A549 (cell line): ENCODE measurements at regions not wholly inside any gene's neighbourhood (a gene's known extent, or its start where the extent isn't known, plus 50 kb on each side); places are given as distances from the start of the nearest gene placed in this dataset.

Source experiments
- ATAC-seq, 2 experiments: fragments of 200-7000 bp in 1 of 2; fragments of >200 bp in 1 of 2; cut with Nextera tagmentation in 1 of 2; cut with Tn5 transposase in 1 of 2; 3 replicates each; pipeline versions ENCODE4 v1.8.0 to v1.9.1; 2018 to 2020; ENCODE audit warnings: mild to moderate bottlenecking in 1 of 2, moderate library complexity in 1 of 2
- CTCF ChIA-PET: fragments of 300-600 bp; sonication (Branson Sonifier 250); formaldehyde crosslinking; extraction: SDS; loops from one replicate; lab custom pipeline; 2021; ENCODE audit warnings: antibody characterized with exemption, inconsistent platforms; lab: Yijun Ruan, JAX
- POLR2A ChIA-PET: fragments of 350-600 bp; formaldehyde crosslinking; extraction: SDS; loops from one replicate; lab custom pipeline; 2021; ENCODE audit warnings: antibody characterized with exemption, inconsistent platforms; lab: Yijun Ruan, JAX
- DNase-seq, 2 experiments: peaks; one replicate each; pipeline versions ENCODE4 v3.0.0 to v3.0.0-alpha.2; 2011 to 2016; ENCODE audit warnings: low read depth in 1 of 2, low spot score in 1 of 2
- FAIRE-seq: peaks from 2 replicates; lab custom pipeline; 2011; peaks lifted over from hg19 to GRCh38; lab: Jason Lieb, UNC
- H3K27ac ChIP-seq, 2 experiments: fragments of >200 bp; sonication (Bioruptor Twin); formaldehyde crosslinking; 3 replicates each; pipeline ENCODE4 v1.5.1; 2016 to 2017
- H3K4me1 ChIP-seq: fragments of >200 bp; sonication (Bioruptor Twin); formaldehyde crosslinking; 3 replicates; pipeline ENCODE4 v1.6.1; 2016
- H3K4me2 ChIP-seq: fragments of >200 bp; sonication (Bioruptor Twin); formaldehyde crosslinking; 3 replicates; pipeline ENCODE4 v1.6.1; 2016
- H3K4me3 ChIP-seq: fragments of >200 bp; sonication (Bioruptor Twin); formaldehyde crosslinking; 3 replicates; pipeline ENCODE4 v1.5.1; 2016
- H3K9me3 ChIP-seq: fragments of >200 bp; sonication (Bioruptor Twin); formaldehyde crosslinking; 3 replicates; pipeline ENCODE4 v1.6.1; 2016
- ATOH8 ChIP-seq: fragments of 250-450 bp; sonication (Bioruptor Pico); IDR thresholded peaks from 2 replicates; pipeline ENCODE4 v1.5.0; 2020; ENCODE audit warnings: low read depth, mild to moderate bottlenecking, moderate library complexity
- CHD2 ChIP-seq: fragments of 150-350 bp; IDR thresholded peaks from 2 replicates; pipeline ENCODE4 v1.6.1; 2014; ENCODE audit warnings: low read length; ENCODE audit not compliant: partially characterized antibody
- CTCF ChIP-seq: fragments of >200 bp; sonication (Bioruptor Twin); formaldehyde crosslinking; IDR thresholded peaks from 3 replicates; pipeline ENCODE4 v1.5.1; 2016
- E2F6 ChIP-seq: IDR thresholded peaks from 2 replicates; pipeline ENCODE4 v1.6.1; 2012; ENCODE audit warnings: low read depth, borderline replicate concordance
- EHMT2 ChIP-seq: fragments of 200-600 bp; sonication (generic); IDR thresholded peaks from 2 replicates; pipeline ENCODE4 v1.6.1; 2016; ENCODE audit warnings: antibody characterized with exemption, low read depth, mild to moderate bottlenecking, moderate library complexity
- EP300 ChIP-seq, 2 experiments: fragments of >200 bp; sonication (Bioruptor Twin); formaldehyde crosslinking; IDR thresholded peaks; 2 replicates in 1 of 2; 3 replicates in 1 of 2; pipeline ENCODE4 v1.6.1; 2016 to 2017
- ESRRA ChIP-seq: fragments of 150-350 bp; IDR thresholded peaks from 2 replicates; pipeline ENCODE4 v1.6.1; 2014; ENCODE audit warnings: mild to moderate bottlenecking, low read length, borderline replicate concordance
- FOSB ChIP-seq: fragments of 250-450 bp; sonication (Bioruptor Pico); IDR thresholded peaks from 2 replicates; pipeline ENCODE4 v1.5.0; 2020; ENCODE audit warnings: mild to moderate bottlenecking, moderate library complexity
- HES2 ChIP-seq: fragments of >200 bp; sonication (Bioruptor Twin); formaldehyde crosslinking; IDR thresholded peaks from 2 replicates; pipeline ENCODE4 v1.6.1; 2016
- HMGXB4 ChIP-seq: fragments of 250-450 bp; sonication (Bioruptor Pico); IDR thresholded peaks from 2 replicates; pipeline ENCODE4 v1.5.0; 2021; ENCODE audit warnings: mild to moderate bottlenecking, moderate library complexity, borderline replicate concordance
- HOXB13 ChIP-seq: fragments of 250-450 bp; sonication (Bioruptor Pico); IDR thresholded peaks from 2 replicates; pipeline ENCODE4 v1.5.0; 2020; ENCODE audit warnings: low read depth, mild to moderate bottlenecking, moderate library complexity
- KDM1A ChIP-seq: fragments of 200-600 bp; sonication (generic); IDR thresholded peaks from 2 replicates; pipeline ENCODE4 v1.6.1; 2016; ENCODE audit warnings: low read depth, mild to moderate bottlenecking
- MAX ChIP-seq: IDR thresholded peaks from 2 replicates; pipeline ENCODE4 v1.6.1; 2012
- NFE2L2 ChIP-seq: fragments of 150-350 bp; conservative IDR thresholded peaks from 2 replicates; pipeline ENCODE4 v1.6.1; 2014; ENCODE audit warnings: low read length
- NR3C1 ChIP-seq: fragments of >200 bp; sonication (Bioruptor Twin); formaldehyde crosslinking; IDR thresholded peaks from 3 replicates; pipeline ENCODE4 v1.6.1; 2017
- PHF8 ChIP-seq: fragments of 200-600 bp; sonication (generic); IDR thresholded peaks from 2 replicates; pipeline ENCODE4 v1.6.1; 2016; ENCODE audit warnings: low read depth, mild to moderate bottlenecking, antibody characterized with exemption, moderate library complexity, borderline replicate concordance
- POLR2AphosphoS2 ChIP-seq: conservative IDR thresholded peaks from 2 replicates; pipeline ENCODE4 v1.6.1; 2012; ENCODE audit warnings: low read length, improper control_type of control experiment, inconsistent platforms
- RAD21 ChIP-seq, 2 experiments: fragments of >200 bp in 1 of 2; sonication (Bioruptor Twin) in 1 of 2; formaldehyde crosslinking in 1 of 2; IDR thresholded peaks in 1 of 2; conservative IDR thresholded peaks in 1 of 2; 2 replicates in 1 of 2; 3 replicates in 1 of 2; pipeline ENCODE4 v1.6.1; 2012 to 2018; ENCODE audit warnings: inconsistent platforms in 1 of 2
- RARB ChIP-seq: fragments of 250-450 bp; sonication (Bioruptor Pico); IDR thresholded peaks from 2 replicates; pipeline ENCODE4 v1.8.0; 2021; ENCODE audit warnings: mild to moderate bottlenecking, moderate library complexity
- SMC3 ChIP-seq: fragments of >200 bp; sonication (Bioruptor Twin); formaldehyde crosslinking; IDR thresholded peaks from 3 replicates; pipeline ENCODE4 v1.6.1; 2018; ENCODE audit warnings: inconsistent platforms
- TFCP2L1 ChIP-seq: fragments of 250-450 bp; sonication (Bioruptor Pico); IDR thresholded peaks from 2 replicates; pipeline ENCODE4 v1.5.0; 2021; ENCODE audit warnings: mild to moderate bottlenecking
- TP53 ChIP-seq: fragments of 250-450 bp; sonication (Bioruptor Pico); IDR thresholded peaks from 2 replicates; pipeline ENCODE4 v1.5.0; 2021; ENCODE audit warnings: mild to moderate bottlenecking, moderate library complexity
- USF2 ChIP-seq: fragments of 450-650 bp; IDR thresholded peaks from 2 replicates; pipeline ENCODE4 v1.6.1; 2014; ENCODE audit warnings: antibody characterized with exemption
- ZFP36 ChIP-seq: fragments of 450-650 bp; IDR thresholded peaks from 2 replicates; pipeline ENCODE4 v1.6.1; 2014; ENCODE audit warnings: borderline replicate concordance; ENCODE audit not compliant: partially characterized antibody
- ZNF302 ChIP-seq: fragments of 250-450 bp; sonication (Bioruptor Pico); IDR thresholded peaks from 2 replicates; pipeline ENCODE4 v1.9.0; 2021; ENCODE audit warnings: inconsistent platforms, mild to moderate bottlenecking, moderate library complexity
- ZSCAN20 ChIP-seq: fragments of 250-450 bp; sonication (Bioruptor Pico); IDR thresholded peaks from 2 replicates; pipeline ENCODE4 v1.8.0; 2022; ENCODE audit warnings: mild to moderate bottlenecking, moderate library complexity
- WGBS: methylation state at CpG from one replicate; pipeline ENCODE4 v1.1.6; 2017; ENCODE audit errors: missing lambda C conversion rate; 5-methylcytosine and 5-hydroxymethylcytosine counted together

GRCh38 chr6:50586331-50586675 lies 127.0 kb upstream of the TFAP2D start:
- no peak for TF ChIP-seq PHF8
- no peak for TF ChIP-seq FOSB (CRISPR knock-in tag)
- TF ChIP-seq HOXB13 (CRISPR knock-in tag) = no peak
- TF ChIP-seq CTCF = no peak
- TF ChIP-seq, all 56 proteins: peak for 0
- Histone ChIP-seq H3K4me2 (no peak overlapping the region), H3K4me3 (no peak overlapping the region), H3K4me1 (no peaks in the 10 kb centered on the region), H3K27ac (no peak overlapping the region), H3K9me3 (no peaks in the 10 kb centered on the region)
- POLR2A ChIA-PET = no interaction called here
- ATAC-seq = no peak
- FAIRE-seq = no peak
- no peak for DNase-seq
- 49% methylated on average over 2 of the region's 2 CpGs for WGBS
- CTCF ChIA-PET = no interaction called here

- WGBS = 18% methylated on average over 5 of the region's 5 CpGs
- no peak for TF ChIP-seq MAX
- TF ChIP-seq ZNF302 (CRISPR knock-in tag) = no peak
- no peak for TF ChIP-seq POLR2AphosphoS2
- TF ChIP-seq EHMT2 = no peak
- no peak for TF ChIP-seq HES2
- TF ChIP-seq E2F6 = no peak
- TF ChIP-seq ATOH8 = no peak
- TF ChIP-seq NFE2L2 = no peak
- no peak for TF ChIP-seq EP300 (IDR thresholded peaks at IDR 0.05)
- no peak for TF ChIP-seq RARB (CRISPR knock-in tag)
- no peak for TF ChIP-seq NR3C1
- TF ChIP-seq RAD21 (conservative IDR thresholded peaks at IDR 0.05 in 1 of 2, IDR thresholded peaks at IDR 0.05 in 1 of 2) = no peak
- TF ChIP-seq TFCP2L1 = no peak
- no peak for TF ChIP-seq FOSB (CRISPR knock-in tag)
- TF ChIP-seq ZSCAN20 (CRISPR knock-in tag) = no peak
- TF ChIP-seq USF2 = no peak
- no peak for TF ChIP-seq KDM1A
- H3K9me3 ChIP-seq = no peaks in the 10 kb centered on the region
- no peak overlapping the region for H3K4me3 ChIP-seq
- ATAC-seq (no peak), DNase-seq (no peak), FAIRE-seq (no peak)
- no peak overlapping the region for H3K27ac ChIP-seq
- CTCF ChIA-PET = no interaction called here
- POLR2A ChIA-PET = no interaction called here
- no peaks in the 10 kb centered on the region for H3K4me1 ChIP-seq
- no peak overlapping the region for H3K4me2 ChIP-seq
These were observed 123.4 kb upstream of the TFAP2D start for GRCh38 chr6:50589751-50590470.

- ChIA-PET POLR2A (no interaction called here), CTCF (no interaction called here)
- DNase-seq (no peak), FAIRE-seq (no peak), ATAC-seq (no peak)
- Histone ChIP-seq H3K27ac (no peak overlapping the region), H3K4me2 (no peak overlapping the region), H3K4me1 (no peaks in the 10 kb centered on the region), H3K9me3 (no peaks in the 10 kb centered on the region), H3K4me3 (no peak overlapping the region)
- whole genome bisulfite sequencing = 0% methylated on average over 1 of the region's 4 CpGs
- TF ChIP-seq SMC3 = no peak
- TF ChIP-seq NFE2L2 = no peak
- TF ChIP-seq ZFP36 = no peak
- no peak for TF ChIP-seq TP53 (CRISPR knock-in tag)
- TF ChIP-seq CHD2 = no peak
- no peak for TF ChIP-seq ESRRA
- TF ChIP-seq KDM1A = no peak
- TF ChIP-seq USF2 = no peak
- no peak for TF ChIP-seq POLR2AphosphoS2
- TF ChIP-seq HMGXB4 (CRISPR knock-in tag) = no peak
These were observed 122.2 kb upstream of the TFAP2D start for GRCh38 chr6:50591135-50591534.
